Tibial nerve (tissue), 4 donors: ENCODE measurements at regions not wholly inside any gene's neighbourhood (a gene's known extent, or its start where the extent isn't known, plus 50 kb on each side); places are given as distances from the start of the nearest gene placed in this dataset.

ENCODE experiments used
- DNase-seq, 2 donors: peaks; one replicate each; pipeline ENCODE4 v3.0.0-alpha.2; 2019; ENCODE audit warnings: low spot score in 2 of 2
- H3K27ac ChIP-seq, 4 donors: fragments of 200-600 bp; sonication (generic) in 3 of 4; one replicate each; pipeline ENCODE4 v1.5.1; 2017 to 2019; ENCODE audit warnings: mild to moderate bottlenecking in 1 of 4
- H3K27me3 ChIP-seq, 2 donors: fragments of 200-600 bp; sonication (generic) in 1 of 2; one replicate each; pipeline versions ENCODE4 v1.5.1 to v1.6.0; 2017 to 2019
- H3K36me3 ChIP-seq, 3 donors: fragments of 200-600 bp; sonication (generic); one replicate each; pipeline ENCODE4 v1.5.1; 2018 to 2019
- H3K4me1 ChIP-seq, 4 donors: fragments of 200-600 bp; sonication (generic) in 3 of 4; one replicate each; pipeline ENCODE4 v1.5.1; 2017 to 2019
- H3K4me3 ChIP-seq, 4 donors: fragments of 200-600 bp; sonication (generic) in 3 of 4; one replicate each; pipeline ENCODE4 v1.5.1; 2017 to 2019; ENCODE audit warnings: mild to moderate bottlenecking in 1 of 4, moderate library complexity in 1 of 4
- H3K9me3 ChIP-seq, 4 donors: fragments of 200-600 bp; sonication (generic) in 3 of 4; one replicate each; pipeline ENCODE4 v1.5.1; 2017 to 2019
- CTCF ChIP-seq, 5 experiments: fragments of 200-600 bp in 3 of 5; fragments of 450-650 bp in 2 of 5; sonication (generic) in 3 of 5; IDR thresholded peaks; one replicate each; pipeline ENCODE4 v1.5.1; 2016 to 2019; ENCODE audit warnings: antibody characterized with exemption in 5 of 5, mild to moderate bottlenecking in 3 of 5, moderate library complexity in 2 of 5
- EP300 ChIP-seq, 2 donors: sonication (generic); formaldehyde crosslinking; IDR thresholded peaks; one replicate each; pipeline ENCODE4 v1.6.1; 2017; ENCODE audit warnings: antibody characterized with exemption in 2 of 2, mild to moderate bottlenecking in 1 of 2
- POLR2A ChIP-seq, 2 donors: fragments of 450-650 bp; IDR thresholded peaks; one replicate each; pipeline ENCODE4 v1.6.1; 2017; ENCODE audit warnings: antibody characterized with exemption in 2 of 2, mild to moderate bottlenecking in 2 of 2, moderate library complexity in 2 of 2
- WGBS, 2 donors: methylation state at CpG; one replicate each; pipeline ENCODE4 v1.1.5; 2018; 5-methylcytosine and 5-hydroxymethylcytosine counted together

DNA sequence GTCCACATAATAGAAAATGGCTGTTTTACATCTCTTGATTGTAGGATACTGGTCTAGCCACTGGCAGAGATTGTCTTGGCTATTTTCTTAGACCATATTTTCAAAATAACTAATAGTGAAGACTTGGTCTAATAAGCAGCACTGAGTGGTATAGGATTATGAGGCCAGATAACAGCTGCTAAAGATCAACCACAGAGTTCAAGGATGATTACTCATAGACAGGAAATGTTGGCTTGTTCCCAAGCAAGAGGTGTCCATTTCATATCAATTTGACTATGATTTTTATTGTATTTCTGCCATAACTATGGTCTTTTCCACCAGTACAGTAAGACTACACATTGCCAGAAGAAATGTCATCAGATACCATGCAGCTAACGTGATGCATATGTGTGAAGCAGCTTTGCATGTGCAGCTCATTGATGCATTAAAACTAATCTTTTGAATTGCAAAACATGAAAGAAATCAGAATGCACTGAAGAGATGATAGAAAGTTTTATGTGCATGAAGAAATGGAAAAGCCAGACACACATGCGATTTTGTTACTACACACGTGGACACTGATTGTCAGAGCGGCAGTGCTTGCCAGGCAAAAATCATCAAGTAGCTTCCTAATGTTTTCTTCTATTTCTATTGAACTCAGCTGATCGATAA is 693.3 kb downstream of the CDH11 start:
- no peak overlapping the region for H3K27ac ChIP-seq
- TF ChIP-seq POLR2A (IDR thresholded peaks at IDR 0.05) (no peak), EP300 (IDR thresholded peaks at IDR 0.05) (no peak), CTCF (IDR thresholded peaks at IDR 0.05) (no peak)
- no peak overlapping the region for H3K4me3 ChIP-seq
- no peak for DNase-seq
- no peaks in the 10 kb centered on the region for H3K27me3 ChIP-seq
- WGBS, 2 donors: 64 to 68% methylated on average over 5 of the region's 5 CpGs
- peaks cover 0 to 11% (median 2%) of the 10 kb centered on the region in 4 donors for H3K9me3 ChIP-seq
- no peaks in the 10 kb centered on the region for H3K4me1 ChIP-seq
- H3K36me3 ChIP-seq: no peaks in the 10 kb centered on the region

- WGBS, 2 donors: 65 to 75% methylated on average over 3 of the region's 3 CpGs
- no peaks in the 10 kb centered on the region for H3K27me3 ChIP-seq
- DNase-seq: no peak
Measured at GRCh38 chr16:64426131-64426666, 695.7 kb downstream of the CDH11 start.

DNA sequence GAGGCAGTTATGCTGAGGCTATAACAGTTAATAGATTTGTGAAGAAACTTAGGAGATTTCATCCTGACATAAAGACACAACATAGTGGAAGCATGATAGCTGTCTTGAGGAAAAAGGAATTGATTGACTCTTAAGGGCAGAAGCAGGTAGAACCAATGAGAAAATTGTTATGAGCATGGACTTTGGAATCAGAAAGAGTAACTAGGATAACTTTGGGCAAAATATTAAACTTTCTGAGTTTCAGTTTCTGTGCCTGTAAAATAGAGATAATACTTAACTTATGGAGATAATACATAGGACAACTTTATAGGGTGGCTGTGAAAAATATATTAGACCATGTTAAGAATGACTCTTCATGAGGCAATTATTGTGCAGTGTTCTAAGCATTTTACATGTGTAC is 696.5 kb downstream of the CDH11 start:
- Histone ChIP-seq H3K4me3 (no peak overlapping the region), H3K9me3 (no peaks in the 10 kb centered on the region), H3K4me1 (no peaks in the 10 kb centered on the region), H3K36me3 (no peaks in the 10 kb centered on the region), H3K27me3 (no peaks in the 10 kb centered on the region), H3K27ac (no peak overlapping the region)
- TF ChIP-seq EP300 (IDR thresholded peaks at IDR 0.05) (no peak), CTCF (IDR thresholded peaks at IDR 0.05) (no peak), POLR2A (IDR thresholded peaks at IDR 0.05) (no peak)
- no peak for DNase-seq

More at GRCh38 chr16:64426131-64426666, 695.7 kb downstream of the CDH11 start:
- H3K36me3 ChIP-seq: no peaks in the 10 kb centered on the region
- no peak overlapping the region for H3K27ac ChIP-seq
- H3K4me1 ChIP-seq: no peaks in the 10 kb centered on the region
- H3K9me3 ChIP-seq: no peaks in the 10 kb centered on the region
- no peak for TF ChIP-seq CTCF (IDR thresholded peaks at IDR 0.05)
- no peak for TF ChIP-seq POLR2A (IDR thresholded peaks at IDR 0.05)
- no peak for TF ChIP-seq EP300 (IDR thresholded peaks at IDR 0.05)
- no peak overlapping the region for H3K4me3 ChIP-seq

DNA sequence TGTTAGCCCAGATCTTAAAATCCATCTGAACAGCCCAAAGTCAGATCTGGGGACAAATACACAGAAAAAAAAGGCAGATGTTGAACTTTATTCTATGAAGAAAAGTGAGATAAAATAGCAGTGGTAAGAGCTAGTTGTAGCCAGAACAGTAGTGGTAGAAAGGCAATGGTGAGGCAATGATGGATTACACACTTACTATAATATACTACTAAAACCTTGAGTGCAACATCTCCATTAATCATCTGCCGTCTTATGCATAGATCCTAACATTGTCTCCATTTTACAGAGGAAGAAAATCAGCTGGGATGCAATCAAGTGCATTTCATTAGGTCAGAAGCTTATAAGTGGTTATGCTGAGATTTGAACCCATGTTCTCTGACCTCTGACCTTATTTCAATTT is 699.6 kb downstream of the CDH11 start:
- H3K27me3 ChIP-seq: no peaks in the 10 kb centered on the region
- no peaks in the 10 kb centered on the region for H3K36me3 ChIP-seq
- TF ChIP-seq CTCF (IDR thresholded peaks at IDR 0.05) (no peak), EP300 (IDR thresholded peaks at IDR 0.05) (no peak), POLR2A (IDR thresholded peaks at IDR 0.05) (no peak)
- no peak overlapping the region for H3K27ac ChIP-seq
- no peak for DNase-seq
- H3K4me1 ChIP-seq: peaks cover 0 to 24% (median 7%) of the 10 kb centered on the region in 4 donors
- H3K4me3 ChIP-seq: no peak overlapping the region
- H3K9me3 ChIP-seq: no peaks in the 10 kb centered on the region
- WGBS, 2 donors: 90 to 92% methylated on average over 1 of the region's 1 CpG

DNA sequence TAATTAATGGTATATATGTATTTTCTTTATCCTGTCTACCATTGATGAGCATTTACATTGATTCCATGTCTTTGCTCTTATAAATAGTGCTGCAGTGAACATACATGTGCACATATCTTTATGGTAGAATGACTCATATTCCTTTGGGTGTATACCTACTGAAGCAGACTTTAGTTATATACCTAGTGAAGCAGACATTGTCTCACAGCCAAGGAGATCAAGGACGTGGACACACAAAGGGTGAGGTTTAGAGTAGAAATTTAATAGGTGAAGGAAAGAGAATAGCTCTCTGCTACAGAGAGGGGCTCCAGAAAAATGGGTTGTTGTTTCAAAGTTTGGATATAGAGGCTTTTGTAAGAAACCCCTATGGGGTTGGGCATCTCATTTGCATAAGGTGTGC is 700.3 kb downstream of the CDH11 start:
- H3K9me3 ChIP-seq: no peaks in the 10 kb centered on the region

More for the DNA sequence above, 700.3 kb downstream of the CDH11 start:
- DNase-seq: no peak
- TF ChIP-seq POLR2A (IDR thresholded peaks at IDR 0.05) (no peak), EP300 (IDR thresholded peaks at IDR 0.05) (no peak), CTCF (IDR thresholded peaks at IDR 0.05) (no peak)
- no peaks in the 10 kb centered on the region for H3K36me3 ChIP-seq
- H3K4me3 ChIP-seq: no peak overlapping the region
- 84 to 94% methylated on average over 1 of the region's 1 CpG for WGBS, 2 donors
- H3K27me3 ChIP-seq: no peaks in the 10 kb centered on the region
- peaks cover 0 to 31% (median 7%) of the 10 kb centered on the region in 4 donors for H3K4me1 ChIP-seq
- no peak overlapping the region for H3K27ac ChIP-seq
